RCC 7860 (cell line): ENCODE measurements at regions not wholly inside any gene's neighbourhood (a gene's known extent, or its start where the extent isn't known, plus 50 kb on each side); places are given as distances from the start of the nearest gene placed in this dataset.
"Not testable (repeated sequence)": the region's sequence is repeated elsewhere in the genome, so short reads cannot be mapped to it uniquely, and the experiment has no call there.

Experiments
- DNase-seq: peaks from one replicate; pipeline ENCODE4 v3.0.0-alpha.2; 2015; ENCODE audit warnings: low spot score
- FAIRE-seq: peaks from 2 replicates; lab custom pipeline; 2012; peaks lifted over from hg19 to GRCh38; lab: Jason Lieb, UNC

- FAIRE-seq: no peak
- no peak for DNase-seq
Measured at GRCh38 chr7:122248472-122248871, 56.1 kb downstream of the FEZF1 start.

GRCh38 chr7:122238729-122239128 is 65.8 kb downstream of the FEZF1 start:
- FAIRE-seq, DNase-seq: not testable (repeated sequence)

- FAIRE-seq, DNase-seq: not testable (repeated sequence)
Measured at GRCh38 chr7:122238297-122238696, 66.3 kb downstream of the FEZF1 start.

GRCh38 chr7:122225874-122226273 is 78.7 kb downstream of the FEZF1 start:
- FAIRE-seq (no peak), DNase-seq (no peak)

- FAIRE-seq: peak; percentile 86
- peak; percentile 22 for DNase-seq
Measured at GRCh38 chr7:122219253-122219865, 75.3 kb upstream of the AASS start.

- FAIRE-seq: no peak
- no peak for DNase-seq
Measured at GRCh38 chr7:122217125-122217524, 73.1 kb upstream of the AASS start.

- DNase-seq (no peak), FAIRE-seq (no peak)
Measured at GRCh38 chr7:122212754-122213153, 68.7 kb upstream of the AASS start.

GRCh38 chr7:122211362-122211761 is 67.3 kb upstream of the AASS start:
- FAIRE-seq: no peak
- no peak for DNase-seq

- FAIRE-seq: no peak
- no peak for DNase-seq
Measured at GRCh38 chr7:122206985-122207384, 62.9 kb upstream of the AASS start.

GRCh38 chr7:122203814-122204213 is 59.8 kb upstream of the AASS start:
- DNase-seq (no peak), FAIRE-seq (no peak)

GRCh38 chr7:122200888-122201287 is 56.8 kb upstream of the AASS start:
- no peak for FAIRE-seq
- DNase-seq: no peak

- FAIRE-seq: no peak
- no peak for DNase-seq
Measured at GRCh38 chr7:122199171-122199570, 55.1 kb upstream of the AASS start.

GRCh38 chr7:122198581-122198980 is 54.5 kb upstream of the AASS start:
- DNase-seq (no peak), FAIRE-seq (no peak)
